ENCODE measurements at regions not wholly inside any gene's neighbourhood (a gene's known extent, or its start where the extent isn't known, plus 50 kb on each side); places are given as distances from the start of the nearest gene placed in this dataset.

DNA sequence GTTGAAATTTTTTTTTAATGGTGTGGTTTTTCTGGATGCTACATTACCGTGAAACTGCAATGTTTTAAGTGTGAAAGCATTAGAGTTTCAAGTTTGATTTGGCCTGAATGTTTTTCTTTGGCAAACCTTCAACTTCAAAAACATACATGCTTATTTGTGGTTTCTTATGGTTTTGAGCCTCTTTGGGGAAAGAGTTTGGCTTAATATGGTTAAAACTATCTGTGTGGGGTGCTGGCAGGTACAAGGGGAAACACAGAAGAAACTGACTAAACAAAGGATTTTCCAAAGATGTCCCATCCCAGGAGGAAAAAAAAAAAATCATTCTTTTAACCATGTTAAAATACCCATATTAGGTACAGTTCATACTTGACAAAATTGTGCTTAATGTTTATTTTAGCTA is 121.1 kb downstream of the HGF start:
- no peak for FAIRE-seq

DNA sequence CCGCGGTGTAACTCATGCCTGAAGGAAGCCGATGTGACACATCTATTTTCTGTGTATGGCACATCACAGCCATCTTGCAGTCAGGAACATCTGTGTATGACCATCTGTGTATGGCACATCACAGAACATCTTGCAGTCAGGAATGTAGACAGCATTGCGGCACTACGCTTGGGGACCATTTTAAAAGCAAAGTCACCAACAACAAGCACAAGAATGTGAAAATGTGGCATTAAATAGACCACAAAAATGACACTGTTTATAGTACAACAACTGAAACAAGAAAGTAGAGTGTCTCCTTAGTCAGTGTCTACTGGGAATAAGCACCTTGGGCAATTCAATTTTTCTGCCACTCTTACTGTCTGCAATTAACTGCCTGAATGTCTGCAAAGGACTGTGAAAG is 124.4 kb downstream of the HGF start:
- no peak for FAIRE-seq
- no peak for DNase-seq (ENCODE audit: insufficient read length, low spot score)

More for the DNA sequence above, 121.1 kb downstream of the HGF start:
- DNase-seq (ENCODE audit: insufficient read length, low spot score) = no peak

DNA sequence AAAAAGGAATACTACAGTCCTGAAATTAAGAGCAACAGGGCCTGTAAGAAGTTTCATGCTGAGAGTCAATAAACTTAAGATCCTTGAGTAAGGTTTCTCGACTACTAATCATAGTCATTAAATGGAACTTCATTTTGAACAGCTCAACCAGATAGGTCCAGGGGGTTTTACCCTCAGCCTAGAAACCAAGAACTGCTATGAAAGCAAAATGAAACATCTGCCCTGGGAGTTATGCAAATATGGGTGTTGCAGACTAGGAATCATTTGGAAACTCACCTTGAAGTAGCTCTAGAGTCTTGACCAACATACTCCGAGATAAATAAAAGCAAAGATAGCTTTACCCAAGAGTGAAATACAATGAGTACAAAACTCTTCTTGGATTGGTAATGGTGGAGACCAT is 128.0 kb downstream of the HGF start:
- FAIRE-seq = no peak
- no peak for DNase-seq (ENCODE audit: insufficient read length, low spot score)

DNA sequence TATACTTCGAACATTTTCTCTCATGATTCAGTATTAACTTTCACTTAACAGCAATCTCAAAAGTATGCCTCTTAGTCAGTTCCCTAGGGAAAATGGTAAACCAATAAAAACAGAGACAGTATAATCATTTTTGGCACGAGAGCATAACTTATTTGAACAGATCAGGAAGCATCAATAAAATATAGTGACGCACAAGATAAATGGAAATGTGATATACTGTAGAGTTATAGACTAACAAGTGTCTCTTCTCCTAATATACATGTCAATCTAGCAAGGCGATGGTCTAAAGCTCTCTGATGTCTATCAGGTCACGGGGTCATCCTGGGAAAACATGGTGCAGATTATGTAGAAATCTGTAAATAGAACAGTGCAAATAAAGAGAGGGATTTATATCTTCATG is 131.6 kb downstream of the HGF start:
- FAIRE-seq (no peak), DNase-seq (ENCODE audit: insufficient read length, low spot score) (peak; percentile 22)

DNA sequence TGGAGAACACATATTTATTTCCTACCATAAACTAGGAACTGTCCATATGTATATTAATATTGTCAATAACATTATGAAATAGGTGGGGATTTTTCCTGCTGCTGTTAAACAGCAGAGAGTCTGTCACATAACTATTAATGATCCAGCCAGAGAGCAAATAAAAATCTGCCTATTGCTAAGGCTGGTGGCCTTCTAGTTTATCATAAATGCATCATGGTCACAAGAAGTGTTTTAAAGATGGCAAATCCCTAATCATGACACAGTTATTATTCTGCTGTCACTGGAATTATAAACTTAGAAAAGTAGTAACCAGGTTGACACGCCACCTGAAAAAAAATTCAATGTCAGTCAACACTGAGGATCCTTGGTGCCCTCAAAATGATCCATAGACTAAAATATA is 132.3 kb downstream of the HGF start:
- DNase-seq (ENCODE audit: insufficient read length, low spot score) (no peak), FAIRE-seq (no peak)

DNA sequence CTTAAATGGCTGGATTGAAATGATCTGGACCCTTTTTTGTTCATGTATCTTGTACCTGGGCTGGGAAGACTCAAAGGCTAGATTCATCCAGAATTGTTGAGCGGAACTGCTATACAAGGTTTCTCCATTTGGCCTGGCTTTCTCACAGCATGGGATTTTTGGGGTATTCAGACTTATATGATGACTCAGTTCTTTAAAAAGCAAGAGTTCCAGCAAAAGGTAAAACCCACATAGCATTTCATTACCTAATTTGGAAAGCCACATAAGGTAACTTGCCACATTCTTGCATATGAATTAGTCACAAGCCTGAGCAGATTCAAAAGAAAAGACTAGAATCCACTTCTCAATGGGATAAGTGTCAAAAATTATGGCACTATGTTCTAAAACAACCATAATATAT is 137.4 kb downstream of the HGF start:
- DNase-seq (ENCODE audit: insufficient read length, low spot score) = no peak
- FAIRE-seq = no peak

DNA sequence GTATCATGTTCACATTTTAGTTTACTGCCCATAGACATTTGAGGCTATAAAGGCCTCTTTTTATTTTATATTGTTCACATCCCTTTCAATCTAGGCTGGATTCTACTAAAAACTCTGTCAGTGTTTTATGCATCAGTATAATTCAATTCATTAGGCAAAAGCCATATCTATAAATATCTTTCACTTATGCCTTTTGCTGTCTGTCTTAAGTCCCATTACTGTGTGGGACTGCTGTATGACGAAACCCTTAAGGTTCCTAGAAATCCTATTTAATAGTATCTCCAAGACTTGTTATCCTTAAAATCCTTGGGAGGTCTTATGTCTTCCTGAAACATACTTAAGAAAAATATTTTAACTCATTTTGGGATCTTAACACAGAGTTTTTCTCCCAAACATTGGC is 139.2 kb downstream of the HGF start:
- DNase-seq (ENCODE audit: insufficient read length, low spot score) = no peak
- no peak for FAIRE-seq

DNA sequence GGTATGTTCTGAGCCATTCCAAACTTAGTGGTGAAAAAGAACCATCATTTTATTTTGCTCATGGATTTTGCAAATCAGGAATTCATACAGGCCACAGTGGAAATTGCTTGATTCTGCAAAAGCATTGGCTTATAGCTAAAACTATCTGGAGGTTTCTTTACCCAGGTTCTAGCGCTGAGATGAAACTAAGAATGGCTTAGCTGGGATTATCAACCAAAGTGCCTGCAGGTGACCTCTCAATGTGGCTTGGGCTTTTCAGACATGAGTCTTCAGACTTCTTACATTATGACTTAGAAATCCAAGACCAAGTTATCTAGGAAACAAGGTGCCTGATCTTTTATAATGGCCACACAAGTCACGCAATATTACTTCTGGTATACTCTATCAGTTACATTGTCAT is 140.1 kb downstream of the HGF start:
- FAIRE-seq = no peak
- no peak for DNase-seq (ENCODE audit: insufficient read length, low spot score)

DNA sequence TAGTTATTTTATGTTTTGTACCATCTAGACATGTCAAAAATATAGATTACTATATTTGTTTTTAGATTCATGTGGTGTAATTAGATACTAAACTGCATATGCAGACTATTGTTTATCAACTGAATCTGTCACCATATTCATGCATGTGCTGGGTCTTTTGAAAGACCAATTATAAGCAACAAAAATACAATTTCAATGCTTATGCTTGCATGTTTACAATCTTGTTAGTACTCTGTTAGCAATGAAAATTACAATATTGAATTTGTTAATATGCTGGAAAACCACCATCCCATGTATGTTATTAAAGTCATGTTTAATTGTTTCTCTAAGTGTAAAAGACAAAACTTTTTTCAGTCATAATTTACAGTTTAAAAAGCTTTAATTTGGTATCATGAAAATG is 140.9 kb downstream of the HGF start:
- FAIRE-seq (no peak), DNase-seq (ENCODE audit: insufficient read length, low spot score) (no peak)

DNA sequence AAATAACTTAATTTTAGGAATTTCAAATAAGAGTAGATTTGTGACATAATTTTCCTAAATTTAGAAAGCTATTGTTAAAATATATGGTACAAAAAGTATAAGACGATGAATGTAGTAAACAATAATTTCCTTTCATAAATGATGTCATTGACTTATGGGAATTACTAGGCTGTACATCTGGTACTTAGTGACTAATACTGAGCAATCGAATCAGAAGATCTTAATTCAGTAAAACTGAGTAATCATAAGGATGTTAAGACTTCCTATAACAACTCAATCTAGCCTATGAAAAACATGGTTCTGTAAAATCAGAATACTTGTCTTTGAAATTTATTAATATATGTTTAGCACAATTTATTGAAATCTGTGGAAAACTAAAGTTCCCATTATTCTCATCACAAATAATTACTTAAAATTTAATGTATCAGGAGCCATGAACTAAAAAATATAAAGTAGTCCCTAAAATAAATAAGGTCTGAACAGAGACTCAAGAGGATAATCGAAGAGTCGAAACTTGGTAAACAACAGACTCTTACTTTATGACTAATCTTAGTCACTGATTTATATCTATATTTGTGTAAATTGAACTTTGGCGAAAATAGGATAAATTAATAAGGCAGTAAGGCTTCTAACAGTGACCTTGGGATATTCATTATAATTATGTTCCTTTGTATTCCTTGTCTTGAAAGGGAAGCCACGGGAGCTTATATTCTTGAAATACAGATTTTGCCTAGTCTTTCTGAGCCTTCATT is 142.1 kb downstream of the HGF start:
- FAIRE-seq = no peak
- no peak for DNase-seq (ENCODE audit: insufficient read length, low spot score)

DNA sequence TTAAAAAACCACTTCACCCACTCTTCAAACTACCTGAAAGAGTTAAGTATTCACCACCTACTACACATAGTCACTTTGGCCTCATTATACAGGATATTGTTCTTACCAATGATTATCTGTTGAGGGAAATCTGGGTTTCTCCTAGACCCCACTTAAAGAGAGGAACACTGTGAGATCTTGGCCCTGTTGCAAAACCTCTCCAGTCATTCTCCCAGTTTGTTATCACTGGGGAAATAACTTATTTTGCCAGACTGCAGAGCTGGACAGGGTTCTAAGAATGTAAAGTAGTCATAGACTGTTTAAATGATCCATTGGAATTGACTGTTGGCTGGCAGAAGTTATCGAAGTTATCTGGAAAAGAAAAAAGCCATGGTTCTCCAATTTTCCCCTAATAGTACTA is 143.8 kb downstream of the HGF start:
- DNase-seq (ENCODE audit: insufficient read length, low spot score) (no peak), FAIRE-seq (no peak)

DNA sequence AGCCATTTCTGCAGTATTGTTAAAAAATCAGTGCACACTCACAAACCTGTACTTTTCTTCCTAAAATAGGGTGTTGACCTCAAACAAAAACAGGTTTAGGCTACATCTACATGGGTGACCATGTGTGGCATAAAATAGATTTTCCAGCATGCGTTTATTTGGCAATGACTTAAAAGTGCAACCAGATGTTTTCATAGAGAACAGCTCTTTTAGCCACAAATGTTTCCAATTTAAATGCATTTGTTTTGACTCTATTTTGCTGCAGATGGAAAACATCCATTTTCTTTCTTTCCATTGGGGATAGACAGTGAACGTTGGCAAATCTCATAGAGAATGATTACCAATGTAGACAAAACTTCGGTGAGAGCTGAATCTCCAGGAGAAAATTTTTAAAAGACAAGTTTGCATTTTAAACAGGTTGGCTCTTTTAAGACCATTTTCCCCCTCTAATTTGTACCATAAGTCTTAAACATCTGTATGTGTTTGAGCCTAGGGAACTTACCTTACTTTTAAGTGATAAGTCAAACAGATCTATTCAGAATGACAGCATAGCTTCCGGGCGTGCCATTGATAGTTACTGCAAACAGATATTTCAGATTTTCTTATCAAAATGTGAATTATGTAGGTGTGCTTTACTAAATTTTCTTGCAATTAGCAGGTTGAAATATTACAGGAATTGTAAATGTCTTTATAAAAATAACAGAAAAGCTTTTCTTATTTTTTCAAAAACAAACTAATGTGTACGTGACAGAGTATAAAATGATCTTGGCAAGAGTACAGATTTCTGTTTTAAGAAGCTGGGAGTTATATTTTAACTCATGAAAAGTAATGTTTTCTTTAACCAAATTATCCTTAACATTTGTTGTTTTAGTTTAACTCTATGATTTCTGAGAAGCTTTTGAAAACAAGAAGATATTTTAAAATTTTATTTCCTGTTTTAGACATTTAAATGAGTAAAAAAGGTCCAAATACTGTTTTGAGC is 144.9 kb downstream of the HGF start:
- FAIRE-seq (no peak), DNase-seq (ENCODE audit: insufficient read length, low spot score) (no peak)

DNA sequence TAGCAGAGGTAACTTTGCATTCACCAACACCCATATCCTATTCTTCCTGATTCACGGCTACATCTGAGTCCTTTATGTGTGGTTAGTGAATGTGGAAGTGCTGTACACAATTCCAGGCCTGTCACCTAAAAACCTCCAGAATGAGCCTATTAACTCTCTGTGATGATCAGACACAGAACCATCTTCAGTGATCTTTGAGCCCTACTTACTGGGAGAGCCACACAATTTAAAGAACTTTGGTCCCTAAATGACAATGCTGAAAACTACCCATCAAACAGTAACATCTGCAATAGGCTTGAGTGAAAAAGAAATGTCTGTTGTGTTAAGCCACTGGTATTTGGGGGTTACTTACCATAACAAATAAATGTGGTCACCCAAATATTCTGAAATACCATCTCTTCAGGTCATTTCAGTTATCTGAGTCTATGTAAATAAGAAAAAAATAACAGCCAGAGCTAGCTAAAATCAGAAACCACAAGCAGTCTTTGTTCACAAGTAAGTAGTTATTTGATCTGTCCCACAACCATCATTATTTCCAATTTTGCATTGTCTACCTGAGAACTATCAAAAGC is 145.7 kb downstream of the HGF start:
- no peak for DNase-seq (ENCODE audit: insufficient read length, low spot score)
- FAIRE-seq = no peak

DNA sequence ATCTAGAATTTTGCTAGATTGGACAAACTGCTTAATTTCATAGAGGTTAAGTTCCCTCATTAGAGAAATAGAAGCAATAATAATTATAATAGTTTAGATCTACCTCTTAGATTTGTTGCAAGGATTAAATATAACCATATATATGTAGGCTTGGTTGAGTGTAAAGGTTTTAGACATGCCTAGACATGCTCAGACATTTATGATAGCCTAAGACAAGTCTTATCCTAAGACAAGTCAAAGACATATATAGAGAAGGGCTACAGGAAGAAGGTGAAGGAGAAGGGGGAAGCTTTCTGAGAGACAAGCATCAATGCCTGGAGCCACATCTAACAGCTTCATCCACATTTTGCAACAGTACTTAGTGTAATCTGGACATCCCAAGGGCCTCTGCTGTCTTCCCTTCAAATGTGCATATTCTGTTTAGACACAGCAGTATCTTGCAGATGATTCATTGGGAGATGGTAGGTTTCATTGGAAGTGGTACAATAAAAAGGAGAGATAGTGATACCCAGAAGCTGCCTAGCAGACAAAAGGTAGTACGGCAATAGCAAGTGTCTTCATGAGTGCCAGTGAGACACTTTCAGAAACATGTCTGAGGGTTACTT is 146.5 kb downstream of the HGF start:
- FAIRE-seq = no peak
- DNase-seq (ENCODE audit: insufficient read length, low spot score) = no peak

DNA sequence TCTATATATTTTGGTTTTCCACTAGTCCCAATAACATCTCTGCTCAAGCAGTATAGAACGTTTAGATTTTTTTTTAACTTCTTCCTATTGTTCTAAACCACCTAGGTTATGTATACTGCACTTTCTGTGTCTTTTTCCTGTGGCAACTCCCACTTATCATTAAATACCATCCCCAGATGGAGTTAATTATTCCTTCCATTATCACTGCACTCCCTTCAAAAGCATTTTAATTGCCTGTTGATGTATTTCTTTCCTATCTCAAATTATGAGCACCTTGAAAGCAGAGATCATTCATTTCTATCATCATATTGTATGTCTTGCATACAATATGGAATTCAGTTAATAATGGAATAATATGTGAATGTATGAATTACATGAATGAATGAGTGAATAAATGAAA is 148.0 kb downstream of the HGF start:
- DNase-seq (ENCODE audit: insufficient read length, low spot score) (no peak), FAIRE-seq (no peak)

DNA sequence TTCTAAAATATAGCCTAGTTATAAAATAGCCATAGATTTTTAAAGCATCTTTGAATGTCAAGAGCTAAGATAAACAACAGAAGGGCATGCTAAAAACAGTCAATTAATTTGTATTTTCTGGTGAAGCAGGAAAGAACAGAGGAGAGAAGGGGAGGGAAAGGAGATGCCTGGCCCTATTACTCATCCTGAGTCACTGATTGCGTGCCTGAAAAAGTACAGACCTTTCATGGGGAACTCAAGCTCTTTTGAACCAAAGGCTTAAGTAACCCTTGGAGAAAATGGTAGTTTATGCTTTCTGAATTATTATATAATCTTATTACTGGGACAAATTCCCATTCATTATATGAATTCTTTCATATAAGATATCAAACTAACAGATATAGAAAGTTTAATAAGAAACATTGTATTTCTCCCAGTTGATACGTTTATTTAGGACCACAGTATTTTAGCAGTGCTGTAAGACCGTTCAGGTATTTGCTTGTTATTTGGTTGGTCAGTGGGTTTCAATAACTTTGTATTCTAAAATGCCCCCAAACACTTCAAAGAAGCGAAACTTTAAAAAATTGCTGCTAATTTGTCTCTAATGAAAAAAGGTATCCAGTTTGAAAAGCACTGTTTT is 151.3 kb downstream of the HGF start:
- DNase-seq (ENCODE audit: insufficient read length, low spot score) = peak; percentile 11
- FAIRE-seq = no peak

DNA sequence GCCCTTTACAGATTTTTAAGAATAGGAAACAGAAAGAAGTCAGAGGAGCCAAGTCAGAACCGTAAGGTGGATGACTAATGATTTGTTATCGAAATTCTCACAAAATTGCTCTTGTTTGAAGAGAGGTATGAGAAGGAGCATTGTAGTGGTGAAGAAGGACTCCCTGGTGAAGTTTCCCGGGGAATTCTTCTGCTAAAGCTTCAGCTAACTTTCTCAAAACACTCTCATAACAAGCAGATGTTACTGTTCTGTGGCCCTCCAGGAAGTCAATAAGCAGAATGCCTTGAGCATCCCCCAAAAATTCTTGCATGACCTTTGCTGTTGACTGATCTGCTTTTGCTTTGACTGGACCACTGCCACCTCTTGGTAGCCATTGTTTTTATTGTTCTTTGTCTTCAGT is 152.9 kb downstream of the HGF start:
- no peak for FAIRE-seq
- no peak for DNase-seq (ENCODE audit: insufficient read length, low spot score)

DNA sequence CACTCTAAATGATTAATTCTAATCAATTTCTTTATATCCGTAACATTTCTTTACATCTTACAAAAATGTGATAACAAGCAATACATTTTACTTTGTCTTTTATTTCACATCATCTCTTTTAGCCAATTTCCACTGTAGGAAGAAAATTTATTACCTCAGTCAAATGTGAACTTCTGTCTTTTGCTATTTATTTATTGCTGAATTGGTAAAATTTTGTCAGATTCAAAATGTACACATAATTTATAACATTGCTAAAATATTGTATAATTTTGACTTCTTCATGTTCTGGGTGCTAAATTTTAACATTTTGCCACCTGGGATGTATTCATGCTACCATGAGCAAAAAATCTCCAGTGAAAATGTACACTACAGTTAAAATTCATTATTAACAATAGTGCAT is 158.0 kb downstream of the HGF start:
- DNase-seq (ENCODE audit: insufficient read length, low spot score) = no peak
- no peak for FAIRE-seq

DNA sequence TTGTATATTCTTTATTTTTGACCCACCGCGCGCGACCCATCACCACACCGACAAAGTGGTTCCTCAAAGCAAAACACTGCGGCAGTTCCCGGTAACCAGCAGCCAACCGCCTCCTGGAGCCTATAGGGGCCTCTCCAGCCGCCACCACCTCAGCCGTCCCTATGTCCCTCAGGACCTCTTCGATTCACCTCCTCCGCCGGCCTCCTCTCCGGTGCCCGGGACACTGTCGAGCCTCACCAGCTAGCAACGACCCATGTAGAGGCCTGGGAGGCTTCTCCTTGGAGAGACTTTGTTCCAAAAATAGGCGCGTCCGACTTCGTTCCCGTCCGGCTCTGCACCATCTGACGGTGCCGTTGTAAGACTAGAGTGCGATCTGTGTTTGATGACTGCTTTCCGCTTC is 158.8 kb downstream of the HGF start:
- FAIRE-seq (no peak), DNase-seq (ENCODE audit: insufficient read length, low spot score) (no peak)

DNA sequence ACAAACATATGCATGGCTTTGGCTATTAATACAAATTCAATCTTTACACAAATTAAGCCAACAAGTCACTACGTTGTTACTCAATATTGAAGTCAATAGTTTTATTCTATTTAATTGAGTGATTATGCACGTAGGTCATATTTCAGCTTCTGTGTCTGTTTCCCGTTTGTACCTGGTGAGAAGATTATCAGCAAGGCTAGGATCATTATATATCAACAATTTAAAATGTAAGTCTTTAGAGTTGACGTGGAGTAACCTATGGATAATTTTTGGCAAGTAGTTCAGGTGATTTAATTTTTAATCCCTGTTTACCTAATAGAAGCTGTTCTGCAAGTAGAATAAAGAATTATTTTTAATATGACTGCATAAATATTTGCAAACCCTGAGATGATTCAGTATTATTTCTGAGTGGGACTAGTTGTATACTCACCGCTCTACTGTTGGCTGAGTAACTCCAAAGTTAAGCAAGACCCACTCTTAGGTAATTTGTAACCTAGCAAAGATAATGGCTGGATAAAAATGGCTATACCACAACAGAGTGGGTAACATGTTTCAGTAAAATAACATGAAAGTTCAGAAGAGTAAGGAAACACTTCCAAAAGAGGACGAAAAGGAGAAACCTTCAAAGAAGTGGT is 161.0 kb downstream of the HGF start:
- no peak for DNase-seq (ENCODE audit: insufficient read length, low spot score)

More for the DNA sequence above, 161.0 kb downstream of the HGF start:
- no peak for FAIRE-seq
